Retinal pigment epithelial cell (primary cell): ENCODE measurements at regions not wholly inside any gene's neighbourhood (a gene's known extent, or its start where the extent isn't known, plus 50 kb on each side); places are given as distances from the start of the nearest gene placed in this dataset.

ENCODE experiments used
- DNase-seq: peaks from one replicate; pipeline ENCODE4 v3.0.0-alpha.2; 2010; ENCODE audit warnings: low read depth
- H3K4me3 ChIP-seq: 2 replicates; pipeline ENCODE4 v1.5.1; 2011; ENCODE audit warnings: mild to moderate bottlenecking, low read length, control low read depth, moderate library complexity
- TF ChIP-seq, protein P1 (sequence below): conservative IDR thresholded peaks from 2 replicates; pipeline ENCODE4 v1.5.1; 2011; ENCODE audit warnings: low read depth, low read length, control low read depth, inconsistent platforms

GRCh38 chr7:155378580-155378934 is 79.4 kb upstream of the EN2 start:
- H3K4me3 ChIP-seq, result no peak overlapping the region
- TF ChIP-seq, protein P1, sequence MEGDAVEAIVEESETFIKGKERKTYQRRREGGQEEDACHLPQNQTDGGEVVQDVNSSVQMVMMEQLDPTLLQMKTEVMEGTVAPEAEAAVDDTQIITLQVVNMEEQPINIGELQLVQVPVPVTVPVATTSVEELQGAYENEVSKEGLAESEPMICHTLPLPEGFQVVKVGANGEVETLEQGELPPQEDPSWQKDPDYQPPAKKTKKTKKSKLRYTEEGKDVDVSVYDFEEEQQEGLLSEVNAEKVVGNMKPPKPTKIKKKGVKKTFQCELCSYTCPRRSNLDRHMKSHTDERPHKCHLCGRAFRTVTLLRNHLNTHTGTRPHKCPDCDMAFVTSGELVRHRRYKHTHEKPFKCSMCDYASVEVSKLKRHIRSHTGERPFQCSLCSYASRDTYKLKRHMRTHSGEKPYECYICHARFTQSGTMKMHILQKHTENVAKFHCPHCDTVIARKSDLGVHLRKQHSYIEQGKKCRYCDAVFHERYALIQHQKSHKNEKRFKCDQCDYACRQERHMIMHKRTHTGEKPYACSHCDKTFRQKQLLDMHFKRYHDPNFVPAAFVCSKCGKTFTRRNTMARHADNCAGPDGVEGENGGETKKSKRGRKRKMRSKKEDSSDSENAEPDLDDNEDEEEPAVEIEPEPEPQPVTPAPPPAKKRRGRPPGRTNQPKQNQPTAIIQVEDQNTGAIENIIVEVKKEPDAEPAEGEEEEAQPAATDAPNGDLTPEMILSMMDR, result no peak
- no peak for DNase-seq

- DNase-seq, result no peak
- TF ChIP-seq, protein P1, result no peak
- no peak overlapping the region for H3K4me3 ChIP-seq
Observed at GRCh38 chr7:155378959-155379871, 78.7 kb upstream of the EN2 start.

DNA sequence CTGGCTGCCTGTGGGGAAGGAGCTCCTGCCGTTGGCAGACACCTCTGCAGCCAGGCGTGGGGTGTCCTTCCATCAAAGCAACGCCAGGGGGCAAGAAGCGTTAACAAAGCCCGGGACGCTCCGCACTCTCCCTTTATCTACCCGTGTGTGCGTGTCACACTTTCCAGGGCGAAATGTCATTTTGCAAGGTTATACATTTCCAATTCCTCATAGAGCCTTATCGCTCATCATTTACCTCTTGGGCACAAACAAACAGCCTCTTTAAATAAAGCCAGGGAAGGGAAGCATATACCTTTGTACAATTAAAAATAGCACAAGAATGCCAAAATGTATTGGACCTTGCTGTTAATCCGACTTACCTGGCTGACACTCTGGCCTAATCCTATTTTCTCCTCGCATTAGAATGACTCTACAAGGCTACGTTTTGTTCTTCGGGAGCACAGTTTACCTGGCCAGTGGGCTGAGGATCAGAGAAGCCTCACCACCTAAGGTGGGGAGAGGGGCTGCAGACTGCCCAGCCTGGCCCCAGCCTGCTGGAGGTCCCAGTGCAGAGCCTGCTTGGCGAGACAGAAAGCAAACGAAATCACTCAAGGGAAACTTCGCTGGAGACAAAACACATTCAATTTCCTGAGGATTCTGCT is 77.6 kb upstream of the EN2 start:
- H3K4me3 ChIP-seq, result no peak overlapping the region
- no peak for DNase-seq
- TF ChIP-seq, protein P1, result peak; percentile 86

GRCh38 chr7:155380976-155381851 is 76.7 kb upstream of the EN2 start:
- H3K4me3 ChIP-seq, result no peak overlapping the region
- TF ChIP-seq, protein P1, result no peak
- DNase-seq, result no peak

DNA sequence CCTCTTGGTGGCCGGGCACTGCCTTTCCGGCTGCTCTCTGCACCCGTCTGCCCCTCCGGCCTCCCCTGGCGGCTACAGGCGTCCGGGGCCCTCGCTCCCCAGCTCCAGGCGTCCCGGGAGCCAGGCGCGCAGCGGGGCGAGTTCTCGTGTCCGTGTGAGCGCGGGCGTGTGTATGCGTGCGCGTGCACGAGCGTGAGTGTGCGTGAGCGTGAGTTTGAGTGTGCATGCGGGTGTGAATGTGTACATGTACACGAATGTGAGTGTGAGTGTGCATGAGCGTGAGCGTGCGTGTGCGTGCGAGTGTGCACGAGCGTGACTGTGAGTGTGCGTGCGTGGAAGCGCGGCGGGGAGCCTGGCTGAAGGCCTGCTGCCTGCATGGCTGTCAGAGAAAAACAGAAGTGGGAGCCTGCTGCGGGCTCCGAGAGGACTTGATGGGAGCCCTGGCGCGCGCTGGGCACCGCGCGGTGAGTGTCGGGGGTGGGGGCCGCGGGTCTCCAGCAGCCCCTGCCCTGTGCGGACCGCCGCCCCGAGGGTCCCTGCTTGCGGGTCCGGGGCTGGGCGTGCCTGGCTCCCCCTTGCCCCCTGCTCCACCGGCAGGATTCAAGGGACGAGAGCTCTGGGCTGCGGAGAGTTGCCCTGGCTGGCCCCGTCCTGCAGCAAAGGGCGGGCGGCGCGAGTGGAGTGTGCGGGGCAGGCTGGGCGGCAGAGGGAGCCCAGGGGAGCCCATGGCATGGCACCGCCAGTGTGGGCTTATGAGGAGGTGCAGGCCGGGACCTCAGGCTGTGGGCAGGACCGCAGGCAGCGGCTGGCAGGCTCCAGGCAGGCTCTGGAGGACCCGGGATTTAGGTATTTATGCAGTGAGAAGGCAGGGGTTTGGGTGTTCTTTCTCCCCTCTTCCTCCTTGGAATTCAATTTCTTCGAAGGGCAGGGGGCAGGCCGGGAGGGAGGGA is 75.8 kb upstream of the EN2 start:
- H3K4me3 ChIP-seq, result peak overlapping the region; percentile 8
- no peak for DNase-seq
- TF ChIP-seq, protein P1, result no peak

DNA sequence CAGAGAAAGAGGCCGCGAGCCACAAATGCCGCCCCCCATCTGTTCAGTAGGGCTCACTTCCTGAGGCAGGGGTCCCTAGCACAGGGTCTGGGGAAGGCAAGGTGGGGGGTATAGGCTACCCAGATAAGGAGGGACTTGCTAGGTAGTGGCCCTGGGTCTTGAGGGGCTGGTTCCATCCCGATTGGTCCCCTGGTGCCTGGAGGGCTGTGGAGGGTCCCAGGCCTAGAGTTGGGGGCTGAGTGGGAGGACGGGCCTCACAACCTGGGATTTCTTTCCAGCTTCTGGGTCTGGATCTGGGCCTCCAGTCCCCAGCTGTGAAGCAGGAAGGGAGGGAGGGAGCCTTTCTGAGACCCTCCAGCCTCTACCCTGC is 75.1 kb upstream of the EN2 start:
- TF ChIP-seq, protein P1, result no peak
- no peak for DNase-seq
- H3K4me3 ChIP-seq, result no peak overlapping the region
